Mammary epithelial cell (primary cell): ENCODE measurements at regions not wholly inside any gene's neighbourhood (a gene's known extent, or its start where the extent isn't known, plus 50 kb on each side); places are given as distances from the start of the nearest gene placed in this dataset.

ENCODE experiments used
- CTCF ChIP-seq, 2 donors: IDR thresholded peaks in 1 of 2; conservative IDR thresholded peaks in 1 of 2; 2 replicates each; pipeline ENCODE4 v1.5.1; 2011 to 2012; ENCODE audit warnings: inconsistent platforms in 2 of 2, low read length in 2 of 2, mild to moderate bottlenecking in 2 of 2, control low read depth in 1 of 2, low read depth in 1 of 2; ENCODE audit not compliant: insufficient read depth in 1 of 2; ENCODE audit errors: extremely low read depth in 1 of 2
- EZH2 ChIP-seq: IDR thresholded peaks from 2 replicates; pipeline ENCODE4 v1.6.1; 2012; ENCODE audit warnings: low read length, inconsistent platforms, borderline replicate concordance

- TF ChIP-seq CTCF (conservative IDR thresholded peaks at IDR 0.05 in 1 of 2, IDR thresholded peaks at IDR 0.05 in 1 of 2; ENCODE audit: extremely low read depth in 1 of 2, insufficient read depth in 1 of 2, low read depth in 1 of 2, low read length in 2 of 2), result no peak
- TF ChIP-seq EZH2, result no peak
Measured at GRCh38 chr2:7492719-7493118, 575.5 kb downstream of the RNF144A start.
